ENCODE measurements at regions not wholly inside any gene's neighbourhood (a gene's known extent, or its start where the extent isn't known, plus 50 kb on each side); places are given as distances from the start of the nearest gene placed in this dataset.

GRCh38 chrX:87338510-87338909 is 179.1 kb upstream of the KLHL4 start:
- peak; percentile 0 for DNase-seq (ENCODE audit: low read depth)
- TF ChIP-seq, protein P1, sequence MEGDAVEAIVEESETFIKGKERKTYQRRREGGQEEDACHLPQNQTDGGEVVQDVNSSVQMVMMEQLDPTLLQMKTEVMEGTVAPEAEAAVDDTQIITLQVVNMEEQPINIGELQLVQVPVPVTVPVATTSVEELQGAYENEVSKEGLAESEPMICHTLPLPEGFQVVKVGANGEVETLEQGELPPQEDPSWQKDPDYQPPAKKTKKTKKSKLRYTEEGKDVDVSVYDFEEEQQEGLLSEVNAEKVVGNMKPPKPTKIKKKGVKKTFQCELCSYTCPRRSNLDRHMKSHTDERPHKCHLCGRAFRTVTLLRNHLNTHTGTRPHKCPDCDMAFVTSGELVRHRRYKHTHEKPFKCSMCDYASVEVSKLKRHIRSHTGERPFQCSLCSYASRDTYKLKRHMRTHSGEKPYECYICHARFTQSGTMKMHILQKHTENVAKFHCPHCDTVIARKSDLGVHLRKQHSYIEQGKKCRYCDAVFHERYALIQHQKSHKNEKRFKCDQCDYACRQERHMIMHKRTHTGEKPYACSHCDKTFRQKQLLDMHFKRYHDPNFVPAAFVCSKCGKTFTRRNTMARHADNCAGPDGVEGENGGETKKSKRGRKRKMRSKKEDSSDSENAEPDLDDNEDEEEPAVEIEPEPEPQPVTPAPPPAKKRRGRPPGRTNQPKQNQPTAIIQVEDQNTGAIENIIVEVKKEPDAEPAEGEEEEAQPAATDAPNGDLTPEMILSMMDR (conservative IDR thresholded peaks at IDR 0.05; ENCODE audit: low read depth, low read length) = peak; percentile 24
- H3K4me3 ChIP-seq (ENCODE audit: low read length) = no peak overlapping the region

DNA sequence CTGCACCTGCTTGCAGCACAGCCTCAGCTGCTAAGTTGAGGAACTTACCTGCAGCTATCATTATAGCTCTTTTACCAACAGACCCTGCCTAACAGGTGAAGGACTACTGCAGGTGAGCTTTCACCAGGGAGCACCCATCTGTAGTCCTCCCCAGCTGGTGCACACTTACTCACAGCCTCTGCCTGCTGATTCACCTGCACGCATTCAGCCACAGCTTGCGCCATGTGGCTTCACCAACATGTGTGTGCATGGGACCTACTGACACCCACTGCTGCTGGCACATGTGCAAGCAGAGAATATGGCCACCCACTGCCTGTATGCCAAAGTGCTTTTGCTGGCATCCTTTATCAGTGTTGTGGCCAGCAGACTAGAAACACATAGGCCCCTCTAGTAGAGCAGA is 146.7 kb upstream of the KLHL4 start:
- TF ChIP-seq, protein P1 (conservative IDR thresholded peaks at IDR 0.05; ENCODE audit: low read depth, low read length) = no peak
- DNase-seq (ENCODE audit: low read depth) = no peak
- no peak overlapping the region for H3K4me3 ChIP-seq (ENCODE audit: low read length)

DNA sequence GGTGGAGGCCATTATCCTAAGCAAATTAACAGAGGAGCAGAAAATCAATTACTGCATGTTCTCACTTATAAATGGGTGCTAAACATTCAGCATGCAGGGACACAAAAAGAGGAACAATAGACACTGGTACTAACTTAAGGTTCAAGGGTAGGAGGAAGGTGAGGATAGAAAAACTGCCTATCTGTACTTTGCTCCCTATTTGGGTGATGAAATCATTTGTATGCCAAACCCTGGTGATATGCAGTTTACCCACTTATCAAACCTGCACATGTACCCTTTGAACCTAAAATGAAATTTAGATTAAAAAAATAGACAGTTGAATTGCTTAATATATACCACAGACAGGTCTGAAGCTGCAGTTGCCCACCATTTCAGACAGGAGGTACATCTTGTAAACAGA is 143.3 kb upstream of the KLHL4 start:
- no peak overlapping the region for H3K4me3 ChIP-seq (ENCODE audit: low read length)
- TF ChIP-seq, protein P1 (conservative IDR thresholded peaks at IDR 0.05; ENCODE audit: low read depth, low read length) = no peak
- DNase-seq (ENCODE audit: low read depth) = no peak

DNA sequence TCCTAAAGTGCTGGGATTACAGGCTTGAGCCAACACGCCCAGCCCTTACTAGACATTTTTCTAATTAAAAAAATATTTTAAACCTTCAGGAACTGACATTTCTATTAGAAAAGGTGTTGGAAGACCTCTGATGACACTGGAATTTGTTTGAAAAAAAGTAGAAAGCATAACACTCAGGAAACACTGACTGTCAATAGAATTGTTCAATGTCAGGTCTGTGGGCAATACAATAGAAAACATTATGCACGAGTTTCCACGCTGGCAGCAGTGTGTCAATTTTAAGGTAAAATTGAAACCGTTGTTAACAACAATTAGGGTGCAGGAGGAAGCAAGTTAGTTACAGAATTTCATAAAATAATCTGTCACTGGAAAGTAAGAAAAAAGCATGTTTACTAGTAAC is 140.7 kb upstream of the KLHL4 start:
- TF ChIP-seq, protein P1 (conservative IDR thresholded peaks at IDR 0.05; ENCODE audit: low read depth, low read length) = no peak

GRCh38 chrX:87388381-87388780 is 129.2 kb upstream of the KLHL4 start:
- no peak overlapping the region for H3K4me3 ChIP-seq (ENCODE audit: low read length)
- TF ChIP-seq, protein P1 (conservative IDR thresholded peaks at IDR 0.05; ENCODE audit: low read depth, low read length) = no peak
- DNase-seq (ENCODE audit: low read depth) = no peak

More for the DNA sequence above, 140.7 kb upstream of the KLHL4 start:
- DNase-seq (ENCODE audit: low read depth) = no peak
- H3K4me3 ChIP-seq (ENCODE audit: low read length) = no peak overlapping the region

DNA sequence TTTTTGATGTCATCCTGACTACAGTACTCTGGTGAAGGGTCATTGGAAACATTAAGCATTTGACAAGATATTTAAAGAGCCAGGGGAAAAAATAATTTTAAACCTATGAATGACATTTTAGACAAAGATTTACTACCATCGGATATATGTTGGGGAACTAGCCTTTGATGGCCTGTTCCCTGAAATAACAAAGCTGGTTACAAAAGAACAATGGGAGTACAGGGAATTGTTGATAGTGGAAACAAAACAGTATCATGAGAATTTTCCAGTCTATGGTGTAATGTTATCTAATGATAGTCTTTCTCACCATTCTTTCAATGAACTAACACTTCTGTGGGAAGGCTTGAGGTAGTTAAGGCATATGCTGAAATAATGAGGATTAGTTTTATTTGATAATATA is 125.9 kb upstream of the KLHL4 start:
- DNase-seq (ENCODE audit: low read depth) = no peak
- TF ChIP-seq, protein P1 (conservative IDR thresholded peaks at IDR 0.05; ENCODE audit: low read depth, low read length) = no peak
- H3K4me3 ChIP-seq (ENCODE audit: low read length) = no peak overlapping the region

GRCh38 chrX:87392369-87392768 is 125.2 kb upstream of the KLHL4 start:
- TF ChIP-seq, protein P1 (conservative IDR thresholded peaks at IDR 0.05; ENCODE audit: low read depth, low read length) = no peak
- no peak for DNase-seq (ENCODE audit: low read depth)

More at GRCh38 chrX:87392369-87392768, 125.2 kb upstream of the KLHL4 start:
- no peak overlapping the region for H3K4me3 ChIP-seq (ENCODE audit: low read length)
